GM19035 (cell line): ENCODE measurements at regions not wholly inside any gene's neighbourhood (a gene's known extent, or its start where the extent isn't known, plus 50 kb on each side); places are given as distances from the start of the nearest gene placed in this dataset.
"Not testable (repeated sequence)": the region's sequence is repeated elsewhere in the genome, so short reads cannot be mapped to it uniquely, and the experiment has no call there.

Experiments
- ATAC-seq: cut with Tn5 transposase; IDR thresholded peaks from one replicate; pipeline ENCODE4 v1.9.1; 2021; ENCODE audit not compliant: unreplicated experiment

DNA sequence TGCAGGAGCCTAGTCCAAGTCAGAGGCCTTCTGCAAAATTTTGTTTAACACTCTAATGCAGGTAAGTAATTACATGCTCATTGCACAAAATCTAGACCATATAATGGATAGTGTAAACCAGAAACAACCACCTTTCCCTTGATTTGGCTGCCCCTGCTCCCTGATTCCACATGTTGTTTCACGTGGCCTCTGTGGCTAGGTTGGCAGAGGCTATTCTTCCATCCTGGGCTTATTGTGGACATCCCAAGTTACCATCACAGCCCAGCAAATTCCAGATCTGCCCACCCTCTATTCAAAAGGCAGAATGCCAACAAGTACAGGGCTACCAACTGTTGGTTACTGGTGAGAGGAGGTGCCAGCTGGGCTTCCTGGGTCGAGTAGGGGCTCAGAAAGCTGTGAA is 794.5 kb upstream of the GRM7 start:
- no peak for ATAC-seq

DNA sequence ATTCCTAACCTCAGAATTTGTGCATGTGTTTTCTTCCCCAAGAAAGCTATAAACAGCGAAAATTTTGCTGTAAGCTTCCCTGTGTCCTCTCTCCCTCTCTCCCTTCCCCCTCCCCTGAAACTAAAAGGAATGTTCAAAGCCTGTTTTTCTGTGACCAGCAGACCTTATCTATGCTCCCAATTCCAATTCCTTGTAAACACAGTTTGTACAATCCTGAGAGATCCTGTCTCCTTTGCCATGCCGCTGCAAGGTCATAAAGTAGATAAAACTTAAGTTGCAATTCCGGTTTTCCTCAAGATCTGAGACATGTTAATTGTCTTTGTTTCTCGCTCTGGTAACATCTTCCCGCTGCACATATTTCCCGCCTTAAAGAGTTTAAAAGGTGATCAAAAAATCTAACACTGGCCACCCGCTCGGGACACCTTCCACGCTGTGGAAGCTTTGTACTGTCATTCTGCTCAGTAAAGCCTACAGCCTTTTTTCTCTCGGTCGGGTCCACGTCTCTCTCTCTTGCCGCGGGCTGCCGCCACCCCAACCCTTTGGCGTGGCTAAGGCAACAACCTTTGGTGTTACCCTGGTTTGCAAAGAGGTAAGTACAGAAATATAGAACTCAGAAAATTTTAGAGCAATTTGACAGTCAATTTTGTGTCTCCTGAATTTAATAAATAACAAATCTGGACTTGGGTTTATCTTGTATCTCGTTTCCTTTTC is 793.9 kb upstream of the GRM7 start:
- not testable (repeated sequence) for ATAC-seq

DNA sequence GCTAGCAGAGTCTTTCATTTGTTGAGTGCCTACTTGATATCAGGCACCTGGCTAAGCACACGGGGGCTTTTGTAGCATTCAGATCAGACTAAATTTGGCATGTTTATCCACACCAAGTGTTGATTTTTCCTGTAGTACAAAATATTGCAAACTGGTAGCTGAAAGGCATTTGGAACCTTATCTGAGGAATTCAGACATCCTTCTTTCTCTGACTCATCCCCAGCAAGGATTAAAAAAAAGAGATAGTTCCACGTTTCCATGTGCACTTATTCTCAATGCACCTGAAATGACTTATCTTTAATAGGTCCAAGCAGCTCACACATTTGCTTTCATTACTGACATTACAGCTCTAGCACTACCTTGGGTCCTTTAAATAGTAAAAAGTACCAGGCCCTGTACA is 786.0 kb upstream of the GRM7 start:
- no peak for ATAC-seq

DNA sequence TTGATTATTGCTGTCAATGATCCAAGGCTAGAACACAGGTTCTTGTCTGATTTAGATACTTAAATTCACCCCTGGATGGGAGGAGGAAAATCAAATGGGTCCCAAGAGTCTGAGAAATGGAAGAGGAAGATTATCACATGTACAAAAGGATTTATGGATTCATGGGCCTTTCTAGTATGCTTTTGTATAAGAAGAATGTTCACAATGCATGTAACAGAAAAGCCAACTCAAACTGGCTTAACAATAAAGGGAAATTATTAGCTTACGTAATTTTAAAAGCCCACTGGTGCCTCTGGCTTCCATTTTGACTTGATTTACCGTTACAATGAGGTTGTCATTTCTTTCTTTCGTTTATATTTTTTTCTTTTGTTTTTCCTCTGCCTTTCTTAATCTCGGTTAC is 782.5 kb upstream of the GRM7 start:
- no peak for ATAC-seq

DNA sequence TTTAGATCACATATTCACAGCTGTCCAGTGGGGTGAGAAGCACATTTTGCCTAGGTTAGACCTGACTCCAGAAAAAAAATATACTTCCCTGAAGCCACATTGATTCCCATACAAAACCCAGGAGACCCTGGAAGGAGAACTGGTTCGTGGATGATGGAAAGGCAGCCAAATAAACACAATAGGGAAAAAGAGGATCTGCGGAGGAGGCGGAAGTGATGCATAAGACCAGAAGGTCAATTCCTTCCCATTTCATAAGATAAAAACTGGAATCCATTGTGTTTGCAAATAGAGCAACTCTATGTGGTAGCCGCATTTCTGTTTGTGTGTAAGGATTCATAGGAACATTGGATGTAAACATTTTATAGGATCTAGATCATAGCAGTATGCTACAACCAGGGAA is 781.9 kb upstream of the GRM7 start:
- no peak for ATAC-seq

DNA sequence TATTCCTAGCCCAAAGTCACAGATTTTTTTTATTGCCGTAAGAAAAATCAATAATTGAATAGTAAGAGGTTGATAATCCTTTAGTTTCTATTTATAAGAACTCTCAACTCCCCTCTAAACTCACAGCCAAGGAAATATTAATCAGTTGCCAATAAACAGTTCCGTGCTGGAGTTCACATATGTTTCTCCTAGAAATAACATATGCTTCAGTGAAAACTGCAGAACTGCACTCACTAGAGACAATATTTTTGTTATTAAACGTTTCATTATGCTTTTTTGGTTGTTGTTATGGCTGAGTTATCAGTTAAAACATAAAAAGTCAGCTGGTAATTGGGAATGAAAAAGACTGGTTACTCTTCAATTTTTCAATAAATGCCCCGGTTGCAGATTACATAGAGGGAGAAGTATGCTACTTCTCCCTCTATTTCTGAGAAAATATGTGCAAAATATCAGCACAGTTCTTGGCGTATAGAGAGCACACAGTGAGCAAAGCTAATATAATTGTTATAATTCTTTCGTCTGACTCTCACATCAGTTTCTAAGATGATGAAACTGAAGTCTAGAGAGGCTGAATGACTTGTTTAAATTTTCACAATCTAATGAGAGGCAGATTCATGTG is 781.2 kb upstream of the GRM7 start:
- ATAC-seq = no peak

DNA sequence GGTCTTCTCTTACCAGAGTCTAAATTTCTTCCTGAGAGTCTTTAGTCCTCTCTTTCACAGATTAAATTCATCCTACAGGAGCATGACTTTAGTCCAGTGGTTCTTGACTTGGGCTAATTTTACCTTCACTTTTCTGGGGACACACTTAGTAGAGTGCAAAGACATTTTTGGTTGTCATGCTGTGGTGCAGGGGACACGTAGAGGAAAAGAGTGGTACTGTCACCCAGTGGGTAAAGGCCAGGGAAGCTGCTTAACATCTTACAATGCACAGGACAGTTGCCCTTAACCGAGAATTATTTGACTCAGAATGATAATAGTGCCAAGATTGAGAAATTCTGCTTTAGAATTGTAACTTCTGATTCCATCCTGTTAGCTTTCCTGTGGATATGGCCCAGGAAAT is 772.5 kb upstream of the GRM7 start:
- no peak for ATAC-seq

DNA sequence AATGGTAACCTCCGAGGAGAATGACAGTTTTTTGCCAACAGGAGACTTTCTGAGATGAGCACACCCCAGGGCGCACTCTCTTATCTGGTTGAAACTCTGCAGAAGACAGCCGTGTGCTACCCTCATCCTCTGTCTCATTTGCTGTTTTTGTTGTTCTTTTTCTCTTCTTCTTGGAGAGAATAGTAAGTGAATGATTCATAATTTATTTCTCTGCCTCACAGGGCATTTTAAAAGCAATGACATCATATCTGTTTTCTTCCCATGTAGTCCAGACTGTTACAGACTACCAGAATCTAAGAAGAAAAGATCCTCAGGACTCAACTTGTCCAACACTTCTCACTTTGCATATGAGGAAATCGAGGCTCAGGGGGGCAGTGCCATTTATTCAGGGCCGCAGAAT is 771.1 kb upstream of the GRM7 start:
- no peak for ATAC-seq

DNA sequence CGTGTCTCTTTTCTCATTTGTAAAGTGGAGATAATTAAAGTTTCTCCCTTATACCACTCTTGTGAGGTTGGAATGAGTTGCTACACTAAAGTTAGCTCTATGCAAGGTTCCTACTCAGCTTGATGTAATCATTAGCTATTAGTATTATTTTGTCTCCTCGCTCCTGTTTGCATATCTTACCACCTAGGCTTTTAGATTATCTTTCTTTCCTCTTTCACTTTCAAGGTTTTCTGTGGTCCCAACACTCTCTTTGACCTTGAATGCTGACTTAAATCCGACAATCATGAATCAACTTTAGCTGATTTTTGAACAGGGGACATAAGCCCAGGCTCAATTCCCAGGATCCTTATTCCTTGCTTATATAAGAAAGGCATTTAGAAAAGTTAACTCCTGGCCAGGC is 769.7 kb upstream of the GRM7 start:
- no peak for ATAC-seq

DNA sequence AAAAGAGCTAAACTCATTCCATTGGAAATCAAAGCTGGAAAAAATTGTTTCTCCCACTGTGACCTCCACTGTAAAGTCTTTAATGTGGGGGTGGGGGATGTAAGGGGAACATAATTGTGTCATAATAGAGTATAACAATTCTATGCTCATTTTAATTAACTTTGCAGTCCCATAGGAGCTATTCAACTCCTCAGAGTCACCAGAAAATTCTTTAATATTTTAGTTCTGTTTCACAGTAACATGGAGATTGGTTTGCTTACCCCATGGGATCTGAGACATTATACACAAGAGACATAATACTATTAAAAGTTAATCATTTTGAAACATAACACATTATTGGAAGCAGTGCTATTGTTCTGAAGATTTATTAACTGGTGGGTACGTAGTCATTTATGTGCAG is 765.9 kb upstream of the GRM7 start:
- no peak for ATAC-seq

DNA sequence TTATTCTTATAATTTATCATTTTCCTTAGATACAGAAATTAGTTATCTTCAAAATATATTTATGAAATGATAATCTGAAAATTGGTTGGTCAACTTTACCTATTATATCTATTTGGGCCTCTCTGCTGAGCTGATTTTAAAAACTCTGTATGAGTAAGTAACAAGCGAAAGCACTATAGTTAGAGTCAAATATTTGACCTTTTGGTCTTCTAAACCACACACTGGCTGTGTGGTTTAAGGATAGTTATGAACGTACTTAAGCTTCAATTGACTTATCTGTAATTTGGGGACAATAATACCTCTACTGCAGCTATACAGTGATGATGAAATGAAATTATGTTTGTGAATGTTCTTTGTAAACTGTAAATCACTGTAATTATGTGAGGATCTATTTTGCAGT is 763.9 kb upstream of the GRM7 start:
- no peak for ATAC-seq

DNA sequence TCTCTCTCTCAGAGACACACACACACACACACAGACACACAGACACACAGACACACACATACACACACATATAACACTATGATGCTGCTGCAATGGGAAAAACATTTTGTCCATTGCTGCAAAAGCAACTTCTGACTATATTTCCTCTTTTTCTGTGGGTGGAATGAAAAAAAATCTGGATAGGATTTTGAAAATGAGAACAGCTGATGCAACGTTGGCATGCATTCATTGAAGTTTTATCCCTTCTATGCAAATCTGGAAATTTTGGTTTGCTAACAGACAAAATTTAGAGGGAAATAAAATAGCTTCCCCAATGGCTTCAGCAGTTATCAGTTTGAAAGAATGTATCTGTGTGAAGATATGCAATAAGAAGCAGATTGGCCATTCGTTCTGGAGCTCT is 763.4 kb upstream of the GRM7 start:
- ATAC-seq = no peak

DNA sequence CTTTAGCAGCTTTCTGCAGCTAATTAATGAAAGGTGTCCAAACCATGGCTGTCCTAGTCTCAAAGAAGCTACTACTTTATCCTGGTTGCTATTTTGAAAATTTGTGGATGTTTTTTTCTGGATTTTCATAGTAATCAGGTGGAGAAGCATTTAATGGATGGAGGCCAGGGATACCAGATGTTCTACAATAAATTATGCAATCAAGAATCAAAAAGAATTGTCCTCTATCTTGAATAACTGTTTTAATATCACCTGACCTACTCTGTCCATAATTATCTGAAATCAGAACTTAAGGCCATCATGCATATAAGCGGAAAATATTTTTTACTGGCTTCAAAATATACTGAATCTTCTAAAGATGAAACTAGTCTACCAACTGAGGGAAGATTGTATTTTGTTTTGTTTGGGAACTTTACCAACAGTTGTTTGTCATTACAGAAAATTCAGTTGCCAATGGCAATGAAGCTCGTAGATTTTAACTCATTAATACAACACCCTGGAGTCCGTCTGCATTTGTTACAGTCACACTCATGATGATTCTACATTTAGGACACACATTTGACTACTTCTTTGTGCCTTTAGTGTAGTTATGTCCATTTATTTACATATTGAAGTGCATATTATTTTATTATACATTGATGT is 762.3 kb upstream of the GRM7 start:
- ATAC-seq = no peak

DNA sequence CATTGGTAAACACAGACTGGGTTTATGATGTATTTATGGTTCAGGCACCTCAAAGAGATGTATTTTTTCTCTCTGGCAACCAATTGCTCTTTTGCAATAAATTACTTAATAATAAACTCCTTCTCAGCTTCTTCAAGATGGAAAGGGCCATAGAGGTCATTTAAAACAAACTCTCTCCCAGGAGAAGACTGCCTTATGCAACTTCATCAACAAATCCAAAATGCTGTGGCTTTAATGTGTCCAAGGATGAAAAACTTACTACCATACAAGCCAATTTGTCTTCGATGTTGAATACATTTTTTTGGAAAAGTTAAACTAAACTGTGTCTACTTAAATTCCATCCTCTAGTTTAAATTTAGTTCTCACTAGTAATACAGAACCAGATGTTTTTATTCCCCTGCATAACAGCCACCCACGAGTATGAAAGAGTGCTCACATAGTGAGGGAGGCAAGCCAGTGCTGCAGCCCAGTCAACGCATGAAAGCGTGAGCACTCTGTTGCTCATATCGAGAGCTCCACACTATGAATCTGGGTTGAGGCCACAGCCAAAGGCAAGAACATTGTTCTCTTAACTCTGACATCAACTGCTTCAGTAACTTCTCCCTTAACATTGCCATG is 761.3 kb upstream of the GRM7 start:
- no peak for ATAC-seq

DNA sequence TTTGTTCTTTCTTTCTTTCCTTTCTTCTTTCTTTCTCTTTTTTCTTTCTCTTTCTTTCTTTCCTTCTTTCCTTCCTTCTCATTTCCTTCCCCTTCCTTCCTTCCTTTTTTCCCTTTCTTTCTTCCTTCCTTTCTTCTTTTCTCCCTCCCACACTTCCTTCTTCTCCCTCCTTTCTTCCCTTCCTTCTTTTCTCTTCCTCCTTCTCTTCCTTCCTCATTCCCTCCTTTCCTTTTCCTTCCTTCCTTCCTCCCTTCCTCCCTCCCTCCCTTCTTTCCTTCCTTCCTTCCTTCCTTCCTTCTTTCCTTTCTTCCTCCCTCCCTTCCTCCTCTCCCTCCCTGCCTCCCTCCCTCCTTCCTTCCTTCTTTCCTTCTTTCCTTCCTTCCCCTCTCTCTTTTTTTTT is 755.7 kb upstream of the GRM7 start:
- no peak for ATAC-seq

DNA sequence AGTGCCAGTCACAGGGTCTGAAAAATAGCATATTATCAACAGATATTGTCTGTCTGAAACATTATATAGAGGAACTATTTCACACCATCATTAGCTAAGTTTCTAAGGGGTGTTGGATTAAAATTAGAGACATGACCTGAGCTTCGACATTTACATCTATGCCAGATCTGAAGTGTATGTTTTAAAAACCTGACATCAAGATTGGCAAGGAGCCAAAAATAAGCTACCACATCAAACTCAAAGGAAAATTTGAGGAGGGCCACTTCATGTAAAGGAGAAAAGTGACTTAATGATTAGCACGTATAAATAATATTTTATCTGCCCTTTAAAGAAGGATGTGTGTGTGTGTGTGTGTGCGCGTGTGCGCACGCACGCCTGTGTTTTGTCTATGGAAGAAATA is 752.0 kb upstream of the GRM7 start:
- no peak for ATAC-seq

DNA sequence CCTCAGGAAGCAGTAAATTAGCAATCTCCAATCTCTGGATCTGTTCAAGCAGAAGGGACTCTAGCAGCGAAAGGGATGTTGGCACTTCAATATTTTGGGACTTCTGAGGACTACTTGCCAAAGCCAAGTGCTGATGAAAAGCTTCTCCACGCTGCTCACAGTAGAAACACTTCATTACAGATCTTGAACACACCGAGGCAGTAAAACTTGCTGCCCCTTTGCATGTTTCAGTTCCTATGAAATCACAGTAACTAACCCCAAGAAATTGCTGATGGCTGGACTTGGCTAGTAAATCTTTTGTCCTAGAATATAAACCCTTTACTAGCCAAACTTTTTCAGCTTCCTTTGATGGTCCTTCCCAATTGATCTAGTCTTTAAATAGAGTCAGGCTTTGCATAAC is 750.5 kb upstream of the GRM7 start:
- no peak for ATAC-seq

DNA sequence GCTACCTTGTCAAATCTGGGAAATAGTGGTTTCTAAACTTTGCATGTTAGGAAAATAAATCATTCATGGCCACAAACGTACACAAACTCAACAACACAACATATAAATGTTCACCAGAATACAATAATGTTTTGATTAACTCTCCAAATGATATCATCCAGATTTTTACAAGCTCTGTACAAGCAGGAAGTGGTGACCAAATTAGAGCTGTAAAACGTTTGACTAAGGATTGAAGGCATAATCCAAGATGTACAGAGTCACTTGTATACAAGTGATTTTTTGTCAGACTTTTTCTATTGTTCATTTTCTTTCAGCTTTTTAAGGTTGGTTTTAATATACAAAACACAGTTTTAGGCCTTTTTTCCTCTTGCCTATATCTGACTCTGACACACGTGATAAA is 748.4 kb upstream of the GRM7 start:
- ATAC-seq = no peak

DNA sequence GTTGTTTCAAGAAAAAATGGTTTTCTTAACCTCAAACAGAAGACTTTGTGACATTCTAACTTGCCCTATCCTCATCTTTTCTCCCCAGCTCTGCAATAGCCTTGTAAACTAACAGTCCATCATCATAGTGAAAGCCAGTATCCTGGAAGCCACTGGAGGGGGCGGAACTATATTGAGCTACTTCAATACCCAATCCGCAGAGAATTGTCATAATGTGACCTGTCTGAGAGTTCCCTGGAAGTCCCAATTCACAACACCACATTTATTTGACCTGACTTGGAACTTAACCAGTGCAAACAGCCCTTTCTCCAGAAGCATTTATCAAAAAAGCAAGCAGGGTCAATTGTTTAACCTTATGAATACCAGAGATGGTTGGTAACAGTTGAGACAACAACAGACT is 747.6 kb upstream of the GRM7 start:
- ATAC-seq = no peak

DNA sequence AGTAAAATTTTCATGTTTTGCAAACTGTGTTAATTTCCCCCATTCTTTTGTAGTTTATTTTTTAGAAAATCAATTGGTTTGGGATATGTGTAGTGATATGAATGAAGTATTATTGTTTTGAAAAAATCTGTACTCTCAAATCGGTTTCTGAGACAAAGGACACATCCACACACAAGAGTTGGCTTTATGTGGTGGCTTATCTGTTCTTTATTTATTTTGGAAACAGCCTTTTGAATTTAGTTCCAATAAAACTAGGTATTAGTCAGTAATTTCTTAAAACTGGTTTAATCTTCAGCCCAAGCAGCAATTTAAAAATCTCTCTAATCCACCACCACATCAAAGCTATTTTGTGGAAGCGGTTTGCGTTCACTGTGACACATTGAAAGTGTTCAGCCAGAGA is 741.5 kb upstream of the GRM7 start:
- ATAC-seq = no peak

DNA sequence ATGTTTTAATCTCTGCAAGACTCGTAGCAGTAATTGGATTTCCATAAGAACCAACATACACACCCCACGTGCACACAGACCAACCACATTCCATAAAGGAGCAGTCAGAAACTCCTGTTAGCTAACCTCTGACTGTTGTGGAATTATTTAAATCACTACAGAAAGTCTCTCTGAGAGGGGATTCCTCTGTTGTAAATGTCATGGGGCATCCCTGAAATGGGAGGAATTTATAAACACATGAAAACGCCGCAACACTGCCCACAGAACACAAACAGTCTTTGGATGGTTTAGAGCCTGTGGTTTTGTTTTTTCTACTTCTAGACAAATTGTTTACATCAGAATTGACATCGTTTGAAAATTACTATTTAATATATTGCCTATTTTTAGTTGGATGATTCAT is 740.1 kb upstream of the GRM7 start:
- no peak for ATAC-seq

DNA sequence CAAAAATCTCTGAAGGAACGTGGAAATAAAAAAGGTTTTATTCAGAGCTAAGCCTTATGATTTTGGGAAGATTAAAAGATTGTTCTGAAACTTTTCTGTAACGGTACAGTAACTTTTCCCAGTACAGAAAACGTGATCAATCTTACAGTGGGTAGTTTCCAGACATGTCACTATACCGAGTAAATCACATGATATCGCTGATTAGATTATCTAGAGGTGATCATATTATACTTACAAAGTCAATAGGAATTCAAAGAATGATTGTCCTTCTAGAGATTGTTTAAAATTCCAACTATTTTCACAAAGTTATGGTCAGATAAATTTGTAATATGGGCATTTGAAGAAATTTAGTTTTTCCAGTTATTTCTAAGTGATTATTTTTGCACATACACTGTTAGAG is 736.0 kb upstream of the GRM7 start:
- ATAC-seq = no peak
